Tibial nerve (tissue), 4 donors: ENCODE measurements at regions not wholly inside any gene's neighbourhood (a gene's known extent, or its start where the extent isn't known, plus 50 kb on each side); places are given as distances from the start of the nearest gene placed in this dataset.

Source experiments
- DNase-seq, 2 donors: peaks; one replicate each; pipeline ENCODE4 v3.0.0-alpha.2; 2019; ENCODE audit warnings: low spot score in 2 of 2
- H3K27ac ChIP-seq, 4 donors: fragments of 200-600 bp; sonication (generic) in 3 of 4; one replicate each; pipeline ENCODE4 v1.5.1; 2017 to 2019; ENCODE audit warnings: mild to moderate bottlenecking in 1 of 4
- H3K27me3 ChIP-seq, 2 donors: fragments of 200-600 bp; sonication (generic) in 1 of 2; one replicate each; pipeline versions ENCODE4 v1.5.1 to v1.6.0; 2017 to 2019
- H3K36me3 ChIP-seq, 3 donors: fragments of 200-600 bp; sonication (generic); one replicate each; pipeline ENCODE4 v1.5.1; 2018 to 2019
- H3K4me1 ChIP-seq, 4 donors: fragments of 200-600 bp; sonication (generic) in 3 of 4; one replicate each; pipeline ENCODE4 v1.5.1; 2017 to 2019
- H3K4me3 ChIP-seq, 4 donors: fragments of 200-600 bp; sonication (generic) in 3 of 4; one replicate each; pipeline ENCODE4 v1.5.1; 2017 to 2019; ENCODE audit warnings: mild to moderate bottlenecking in 1 of 4, moderate library complexity in 1 of 4
- H3K9me3 ChIP-seq, 4 donors: fragments of 200-600 bp; sonication (generic) in 3 of 4; one replicate each; pipeline ENCODE4 v1.5.1; 2017 to 2019
- EP300 ChIP-seq, 2 donors: sonication (generic); formaldehyde crosslinking; IDR thresholded peaks; one replicate each; pipeline ENCODE4 v1.6.1; 2017; ENCODE audit warnings: antibody characterized with exemption in 2 of 2, mild to moderate bottlenecking in 1 of 2
- POLR2A ChIP-seq, 2 donors: fragments of 450-650 bp; IDR thresholded peaks; one replicate each; pipeline ENCODE4 v1.6.1; 2017; ENCODE audit warnings: antibody characterized with exemption in 2 of 2, mild to moderate bottlenecking in 2 of 2, moderate library complexity in 2 of 2
- WGBS, 2 donors: methylation state at CpG; one replicate each; pipeline ENCODE4 v1.1.5; 2018; 5-methylcytosine and 5-hydroxymethylcytosine counted together
- TF ChIP-seq, protein P1 (sequence below), 5 experiments: fragments of 200-600 bp in 3 of 5; fragments of 450-650 bp in 2 of 5; sonication (generic) in 3 of 5; IDR thresholded peaks; one replicate each; pipeline ENCODE4 v1.5.1; 2016 to 2019; ENCODE audit warnings: antibody characterized with exemption in 5 of 5, mild to moderate bottlenecking in 3 of 5, moderate library complexity in 2 of 5

DNA sequence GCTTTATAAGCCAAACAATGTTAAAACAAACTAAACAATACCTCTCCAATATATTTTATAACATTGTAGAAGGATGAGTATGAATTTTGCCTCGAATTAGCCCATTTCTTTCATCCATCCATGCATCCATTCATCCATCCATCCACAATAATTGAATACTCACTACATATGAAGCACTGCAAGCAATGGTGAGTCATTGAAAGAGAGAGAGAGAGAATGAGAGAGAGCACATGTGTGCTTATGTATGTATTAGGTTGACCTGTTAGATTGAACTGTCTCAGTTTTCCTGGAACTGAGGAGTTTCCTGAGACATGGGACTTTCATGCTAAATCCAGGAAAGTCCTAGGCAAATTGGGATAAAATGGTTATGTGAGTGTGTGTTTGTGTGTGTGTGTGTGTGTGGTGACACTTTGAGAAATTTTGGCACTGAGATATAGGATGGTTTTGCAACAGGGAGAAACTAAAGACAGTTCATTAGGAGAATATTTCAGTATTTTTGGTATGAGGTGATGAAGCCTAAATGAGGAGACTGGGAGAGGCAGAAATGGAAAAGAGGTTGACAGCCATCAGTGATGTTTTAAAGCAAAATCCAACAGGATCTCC lies 98.4 kb downstream of the C12orf75 start:
- H3K4me1 ChIP-seq: no peaks in the 10 kb centered on the region
- H3K9me3 ChIP-seq: no peaks in the 10 kb centered on the region
- H3K36me3 ChIP-seq: no peaks in the 10 kb centered on the region
- H3K27ac ChIP-seq: no peak overlapping the region
- no peak for DNase-seq
- TF ChIP-seq, protein P1, sequence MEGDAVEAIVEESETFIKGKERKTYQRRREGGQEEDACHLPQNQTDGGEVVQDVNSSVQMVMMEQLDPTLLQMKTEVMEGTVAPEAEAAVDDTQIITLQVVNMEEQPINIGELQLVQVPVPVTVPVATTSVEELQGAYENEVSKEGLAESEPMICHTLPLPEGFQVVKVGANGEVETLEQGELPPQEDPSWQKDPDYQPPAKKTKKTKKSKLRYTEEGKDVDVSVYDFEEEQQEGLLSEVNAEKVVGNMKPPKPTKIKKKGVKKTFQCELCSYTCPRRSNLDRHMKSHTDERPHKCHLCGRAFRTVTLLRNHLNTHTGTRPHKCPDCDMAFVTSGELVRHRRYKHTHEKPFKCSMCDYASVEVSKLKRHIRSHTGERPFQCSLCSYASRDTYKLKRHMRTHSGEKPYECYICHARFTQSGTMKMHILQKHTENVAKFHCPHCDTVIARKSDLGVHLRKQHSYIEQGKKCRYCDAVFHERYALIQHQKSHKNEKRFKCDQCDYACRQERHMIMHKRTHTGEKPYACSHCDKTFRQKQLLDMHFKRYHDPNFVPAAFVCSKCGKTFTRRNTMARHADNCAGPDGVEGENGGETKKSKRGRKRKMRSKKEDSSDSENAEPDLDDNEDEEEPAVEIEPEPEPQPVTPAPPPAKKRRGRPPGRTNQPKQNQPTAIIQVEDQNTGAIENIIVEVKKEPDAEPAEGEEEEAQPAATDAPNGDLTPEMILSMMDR (IDR thresholded peaks at IDR 0.05): no peak
- TF ChIP-seq POLR2A (IDR thresholded peaks at IDR 0.05): no peak
- TF ChIP-seq EP300 (IDR thresholded peaks at IDR 0.05): no peak
- H3K27me3 ChIP-seq: no peaks in the 10 kb centered on the region
- no peak overlapping the region for H3K4me3 ChIP-seq
- 79 to 90% methylated on average over 1 of the region's 1 CpG for WGBS, 2 donors

DNA sequence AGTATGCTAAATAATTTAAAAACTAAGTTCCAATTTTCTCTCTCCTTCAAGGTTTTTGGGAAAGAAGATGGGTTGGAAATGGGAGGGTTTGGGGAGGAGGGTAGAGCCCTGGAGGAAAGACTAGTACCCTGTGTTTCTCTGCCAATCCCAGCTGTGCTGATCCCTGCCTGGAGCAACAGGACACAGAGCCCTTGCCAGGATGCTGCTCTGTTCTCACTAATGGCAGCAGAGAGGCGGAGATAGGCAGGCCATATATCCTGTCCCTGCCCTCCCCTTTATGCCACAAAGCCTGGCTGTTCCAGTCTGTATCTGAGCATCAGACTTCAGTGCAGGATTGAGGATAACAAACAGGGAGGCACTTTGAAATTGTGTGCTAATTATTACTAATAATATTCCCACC lies 99.0 kb downstream of the C12orf75 start:
- no peaks in the 10 kb centered on the region for H3K27me3 ChIP-seq
- no peaks in the 10 kb centered on the region for H3K9me3 ChIP-seq
- no peaks in the 10 kb centered on the region for H3K36me3 ChIP-seq
- H3K4me3 ChIP-seq: no peak overlapping the region
- TF ChIP-seq EP300 (IDR thresholded peaks at IDR 0.05) (no peak), POLR2A (IDR thresholded peaks at IDR 0.05) (no peak)
- TF ChIP-seq, protein P1 (IDR thresholded peaks at IDR 0.05): no peak
- WGBS, 2 donors: 83 to 100% methylated on average over 1 of the region's 1 CpG
- no peak overlapping the region for H3K27ac ChIP-seq
- DNase-seq: no peak
- H3K4me1 ChIP-seq: no peaks in the 10 kb centered on the region

DNA sequence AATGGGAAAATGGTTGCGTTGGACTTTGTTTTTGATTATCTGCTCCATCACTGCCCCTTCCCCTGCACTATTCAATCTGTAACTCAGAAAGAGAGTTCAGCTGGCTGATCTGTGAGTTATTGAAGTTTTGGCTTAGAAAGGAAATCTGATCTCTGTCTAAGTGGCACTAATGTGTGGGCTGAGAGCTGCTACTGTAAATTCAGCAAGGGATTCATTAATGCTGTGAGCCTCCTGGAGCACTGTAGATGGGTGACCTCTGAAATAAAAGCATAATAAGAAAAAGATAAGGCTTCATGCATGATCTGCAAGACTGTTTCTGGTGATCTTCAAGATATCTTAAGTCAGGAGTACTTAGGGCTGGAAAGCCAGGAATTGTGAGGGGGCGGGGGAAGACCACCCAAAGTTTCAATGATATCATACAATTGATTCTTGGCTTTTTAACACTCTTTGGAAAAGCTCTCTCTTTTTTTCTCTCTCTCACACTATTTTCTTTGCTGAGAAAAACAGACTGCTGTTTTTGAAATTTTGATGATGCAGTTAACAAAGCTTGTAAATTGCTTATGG lies 101.1 kb downstream of the C12orf75 start:
- Histone ChIP-seq H3K4me1 (no peaks in the 10 kb centered on the region), H3K4me3 (no peak overlapping the region), H3K9me3 (no peaks in the 10 kb centered on the region), H3K27me3 (no peaks in the 10 kb centered on the region), H3K36me3 (no peaks in the 10 kb centered on the region), H3K27ac (no peak overlapping the region)
- 46 to 49% methylated on average over 2 of the region's 2 CpGs for WGBS, 2 donors
- no peak for TF ChIP-seq POLR2A (IDR thresholded peaks at IDR 0.05)
- TF ChIP-seq, protein P1 (IDR thresholded peaks at IDR 0.05): no peak
- TF ChIP-seq EP300 (IDR thresholded peaks at IDR 0.05): no peak
- DNase-seq: no peak

DNA sequence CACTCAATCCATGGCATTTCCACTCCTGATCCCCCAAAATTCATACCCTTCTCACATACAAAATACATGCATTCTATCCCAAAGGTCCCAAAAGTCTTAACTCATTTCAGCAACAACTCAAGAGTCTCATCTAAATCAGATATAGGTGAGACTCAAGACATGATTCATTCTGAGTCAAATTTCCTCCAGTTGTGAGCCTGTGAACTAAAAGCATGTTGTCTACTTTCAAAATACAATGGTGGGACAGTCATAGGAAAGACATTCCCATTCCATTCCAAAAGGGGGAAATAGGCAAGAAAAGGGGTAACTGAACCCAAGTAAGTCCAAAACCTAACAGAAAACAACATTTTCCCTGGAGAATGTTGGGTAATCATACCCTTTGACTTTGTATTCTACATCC lies 103.3 kb downstream of the C12orf75 start:
- no peak for TF ChIP-seq EP300 (IDR thresholded peaks at IDR 0.05)
- TF ChIP-seq, protein P1 (IDR thresholded peaks at IDR 0.05): no peak
- no peak for TF ChIP-seq POLR2A (IDR thresholded peaks at IDR 0.05)

DNA sequence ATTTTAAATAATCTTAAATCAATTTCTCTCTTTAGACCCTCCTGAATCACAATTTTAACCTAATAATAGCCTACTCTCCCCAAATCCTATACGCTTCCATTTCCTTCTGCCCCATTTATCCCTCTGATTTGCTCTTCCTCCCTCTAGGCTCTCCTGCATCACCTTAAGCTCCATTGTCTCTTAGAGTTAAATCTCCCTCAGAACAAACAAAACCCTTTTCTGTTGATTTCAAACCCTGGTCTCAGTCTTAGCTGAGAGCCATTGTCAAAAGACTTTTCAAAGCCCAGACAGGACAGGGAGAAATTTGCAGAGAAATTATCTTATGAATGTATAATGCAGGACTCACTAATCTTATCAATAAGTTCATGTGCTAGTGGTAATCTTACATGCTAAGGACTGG lies 106.1 kb downstream of the C12orf75 start:
- no peaks in the 10 kb centered on the region for H3K27me3 ChIP-seq
- TF ChIP-seq POLR2A (IDR thresholded peaks at IDR 0.05): no peak
- TF ChIP-seq EP300 (IDR thresholded peaks at IDR 0.05): no peak
- 90 to 98% methylated on average over 1 of the region's 1 CpG for WGBS, 2 donors

More for the DNA sequence above, 103.3 kb downstream of the C12orf75 start:
- H3K36me3 ChIP-seq: no peaks in the 10 kb centered on the region
- no peaks in the 10 kb centered on the region for H3K4me1 ChIP-seq
- H3K27ac ChIP-seq: no peak overlapping the region
- no peak for DNase-seq
- H3K4me3 ChIP-seq: no peak overlapping the region
- H3K9me3 ChIP-seq: no peaks in the 10 kb centered on the region
- H3K27me3 ChIP-seq: no peaks in the 10 kb centered on the region

More for the DNA sequence above, 106.1 kb downstream of the C12orf75 start:
- no peak for DNase-seq
- Histone ChIP-seq H3K36me3 (no peaks in the 10 kb centered on the region), H3K27ac (no peak overlapping the region), H3K4me3 (no peak overlapping the region), H3K9me3 (no peaks in the 10 kb centered on the region), H3K4me1 (no peaks in the 10 kb centered on the region)
